Neutrophil (primary cell): ENCODE measurements at regions not wholly inside any gene's neighbourhood (a gene's known extent, or its start where the extent isn't known, plus 50 kb on each side); places are given as distances from the start of the nearest gene placed in this dataset.

Source experiments
- H3K27ac ChIP-seq: fragments of 200-600 bp; sonication (generic); 2 replicates; pipeline ENCODE4 v1.5.1; 2016; ENCODE audit warnings: mild to moderate bottlenecking, moderate library complexity
- H3K27me3 ChIP-seq: fragments of 200-600 bp; sonication (generic); 2 replicates; pipeline ENCODE4 v1.6.0; 2016; ENCODE audit warnings: mild to moderate bottlenecking
- H3K36me3 ChIP-seq: fragments of 200-600 bp; sonication (generic); 2 replicates; pipeline ENCODE4 v1.5.1; 2017
- H3K4me1 ChIP-seq, 2 experiments: fragments of 200-600 bp in 1 of 2; sonication (generic) in 1 of 2; 1 replicate in 1 of 2; 2 replicates in 1 of 2; pipeline versions ENCODE4 v1.5.1 to v1.6.1; 2013 to 2016; ENCODE audit warnings: low read depth in 1 of 2, low read length in 1 of 2, mild to moderate bottlenecking in 1 of 2, moderate library complexity in 1 of 2; ENCODE audit not compliant: control insufficient read depth in 1 of 2, insufficient read depth in 1 of 2
- H3K4me3 ChIP-seq, 2 experiments: fragments of 200-600 bp in 1 of 2; sonication (generic) in 1 of 2; 1 replicate in 1 of 2; 2 replicates in 1 of 2; pipeline ENCODE4 v1.5.1; 2013 to 2016; ENCODE audit warnings: low read depth in 1 of 2, low read length in 1 of 2, mild to moderate bottlenecking in 1 of 2, moderate library complexity in 1 of 2
- H3K9me3 ChIP-seq: fragments of 200-600 bp; sonication (generic); 2 replicates; pipeline ENCODE4 v1.5.1; 2016
- TF ChIP-seq, protein P1 (sequence below): fragments of 200-600 bp; sonication (generic); IDR thresholded peaks from 2 replicates; pipeline ENCODE4 v1.5.1; 2016; ENCODE audit warnings: antibody characterized with exemption

DNA sequence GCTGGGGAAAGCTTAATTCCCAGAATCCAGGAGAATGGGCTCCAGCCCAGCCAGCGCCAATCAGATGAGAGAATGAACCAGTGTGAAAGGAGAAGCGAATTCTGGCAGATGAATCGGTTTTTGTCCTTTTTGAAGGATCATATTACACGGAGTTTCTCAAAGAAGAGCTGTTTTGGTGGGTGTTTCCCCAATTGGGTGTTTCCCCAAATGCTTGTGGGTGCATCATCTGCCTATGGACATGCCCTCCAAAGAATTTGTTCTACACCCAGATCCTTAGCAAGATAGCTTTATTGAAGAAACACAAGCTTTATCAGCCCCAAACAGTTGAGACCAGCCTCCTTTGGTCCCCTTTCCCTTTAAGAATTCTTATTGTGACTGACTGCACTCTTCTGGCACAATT is 186.5 kb upstream of the GPR26 start:
- Histone ChIP-seq H3K4me3 (no peak overlapping the region), H3K27me3 (peaks cover 29% of the 10 kb centered on the region), H3K4me1 (no peaks in the 10 kb centered on the region), H3K36me3 (no peaks in the 10 kb centered on the region), H3K27ac (no peak overlapping the region), H3K9me3 (no peaks in the 10 kb centered on the region)
- TF ChIP-seq, protein P1, sequence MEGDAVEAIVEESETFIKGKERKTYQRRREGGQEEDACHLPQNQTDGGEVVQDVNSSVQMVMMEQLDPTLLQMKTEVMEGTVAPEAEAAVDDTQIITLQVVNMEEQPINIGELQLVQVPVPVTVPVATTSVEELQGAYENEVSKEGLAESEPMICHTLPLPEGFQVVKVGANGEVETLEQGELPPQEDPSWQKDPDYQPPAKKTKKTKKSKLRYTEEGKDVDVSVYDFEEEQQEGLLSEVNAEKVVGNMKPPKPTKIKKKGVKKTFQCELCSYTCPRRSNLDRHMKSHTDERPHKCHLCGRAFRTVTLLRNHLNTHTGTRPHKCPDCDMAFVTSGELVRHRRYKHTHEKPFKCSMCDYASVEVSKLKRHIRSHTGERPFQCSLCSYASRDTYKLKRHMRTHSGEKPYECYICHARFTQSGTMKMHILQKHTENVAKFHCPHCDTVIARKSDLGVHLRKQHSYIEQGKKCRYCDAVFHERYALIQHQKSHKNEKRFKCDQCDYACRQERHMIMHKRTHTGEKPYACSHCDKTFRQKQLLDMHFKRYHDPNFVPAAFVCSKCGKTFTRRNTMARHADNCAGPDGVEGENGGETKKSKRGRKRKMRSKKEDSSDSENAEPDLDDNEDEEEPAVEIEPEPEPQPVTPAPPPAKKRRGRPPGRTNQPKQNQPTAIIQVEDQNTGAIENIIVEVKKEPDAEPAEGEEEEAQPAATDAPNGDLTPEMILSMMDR = no peak

DNA sequence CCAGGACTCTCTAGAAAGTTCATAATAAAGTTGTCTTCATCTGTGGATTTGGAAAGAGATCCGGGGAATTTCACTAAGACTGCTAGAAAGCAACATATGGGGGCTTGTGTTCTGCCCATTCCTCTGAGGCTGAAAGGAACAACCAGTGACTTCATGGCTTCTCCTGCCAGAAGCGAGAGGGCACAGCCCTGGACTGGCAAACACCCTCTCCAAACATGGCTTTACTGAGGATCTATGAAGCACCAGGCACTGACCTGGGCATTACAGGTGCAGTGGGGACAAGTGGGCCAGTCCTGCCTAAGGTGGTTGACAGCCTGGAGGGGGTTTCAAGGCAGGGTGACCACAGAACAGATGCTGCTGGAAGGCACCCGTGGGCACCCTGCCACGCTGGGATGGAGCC is 185.8 kb upstream of the GPR26 start:
- TF ChIP-seq, protein P1 = no peak
- Histone ChIP-seq H3K27me3 (peaks cover 30% of the 10 kb centered on the region), H3K4me1 (no peaks in the 10 kb centered on the region), H3K36me3 (no peaks in the 10 kb centered on the region), H3K9me3 (no peaks in the 10 kb centered on the region), H3K27ac (no peak overlapping the region), H3K4me3 (no peak overlapping the region)

DNA sequence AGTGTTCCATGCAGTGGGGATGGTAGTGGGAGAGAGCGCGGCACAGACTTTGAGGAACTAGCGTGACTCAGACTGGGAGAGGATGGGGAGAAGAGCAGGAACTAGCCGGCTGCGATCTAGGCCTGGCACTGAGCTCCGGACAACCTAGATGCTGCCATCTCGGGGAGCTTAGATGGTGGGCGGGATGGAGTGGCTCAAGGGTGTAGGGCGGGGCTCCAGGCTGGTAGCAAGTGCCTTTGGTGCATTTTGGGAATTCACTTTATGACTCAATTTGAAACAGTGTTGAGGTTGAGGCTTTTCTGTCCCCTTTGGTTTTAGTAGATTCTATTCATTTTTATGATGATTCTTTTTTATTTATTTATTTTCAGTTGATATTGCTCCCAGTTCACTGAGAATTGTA is 185.3 kb upstream of the GPR26 start:
- Histone ChIP-seq H3K36me3 (no peaks in the 10 kb centered on the region), H3K27me3 (peaks cover 28% of the 10 kb centered on the region)

DNA sequence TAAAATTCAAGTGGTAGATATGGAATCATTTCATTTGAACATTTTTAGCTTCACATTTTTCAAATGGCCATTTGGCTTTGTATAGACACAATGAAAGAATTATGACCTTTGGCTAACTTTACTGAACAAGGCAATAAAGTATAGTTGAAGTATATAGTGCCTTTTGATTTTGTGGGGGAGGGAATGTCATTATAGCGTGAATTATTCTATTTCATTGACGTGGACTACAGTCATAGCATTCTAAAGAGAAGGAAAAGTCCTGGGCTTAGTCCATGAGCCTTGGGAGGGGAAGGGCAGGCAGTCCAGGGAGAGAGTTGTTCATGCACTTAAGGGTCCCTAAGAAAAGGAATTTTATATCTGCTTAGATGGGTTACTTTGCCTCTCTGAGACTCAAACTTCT is 181.4 kb upstream of the GPR26 start:
- peaks cover 54% of the 10 kb centered on the region for H3K27me3 ChIP-seq
- H3K4me1 ChIP-seq = no peaks in the 10 kb centered on the region
- no peak overlapping the region for H3K27ac ChIP-seq
- no peak overlapping the region for H3K4me3 ChIP-seq
- H3K36me3 ChIP-seq = no peaks in the 10 kb centered on the region
- TF ChIP-seq, protein P1 = no peak
- no peaks in the 10 kb centered on the region for H3K9me3 ChIP-seq

More for the DNA sequence above, 185.3 kb upstream of the GPR26 start:
- Histone ChIP-seq H3K27ac (no peak overlapping the region), H3K9me3 (no peaks in the 10 kb centered on the region), H3K4me1 (no peaks in the 10 kb centered on the region), H3K4me3 (no peak overlapping the region)
- TF ChIP-seq, protein P1 = no peak

DNA sequence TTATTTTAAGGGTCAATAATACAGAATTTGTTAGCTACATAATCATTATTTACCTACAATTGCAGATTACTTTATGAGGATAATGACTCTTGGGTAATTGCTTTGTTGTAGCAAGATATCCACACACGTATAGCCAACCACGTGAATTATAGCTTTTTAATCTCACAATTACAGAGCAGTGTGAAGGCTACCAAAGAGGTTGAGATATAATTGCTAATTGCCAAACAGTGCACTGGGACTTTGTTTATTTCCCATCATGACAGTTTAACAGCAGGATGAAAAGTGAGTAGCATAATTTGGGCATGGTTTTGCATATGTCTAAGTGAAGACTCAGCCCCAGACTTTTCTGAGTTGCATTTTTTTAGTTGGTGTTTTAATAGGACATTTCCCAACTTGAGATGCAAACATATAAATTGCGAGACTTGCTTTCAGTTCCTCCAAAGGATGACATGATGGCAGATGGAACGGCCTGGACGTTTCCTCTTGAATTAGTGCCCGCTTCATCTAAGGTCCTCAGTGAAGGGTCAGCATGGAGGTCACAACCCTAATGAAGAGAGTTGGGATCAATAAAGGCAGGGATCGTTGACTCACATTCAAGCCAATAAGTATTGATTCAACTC is 180.7 kb upstream of the GPR26 start:
- Histone ChIP-seq H3K9me3 (no peaks in the 10 kb centered on the region), H3K4me1 (no peaks in the 10 kb centered on the region), H3K27me3 (peaks cover 61% of the 10 kb centered on the region), H3K4me3 (no peak overlapping the region), H3K27ac (no peak overlapping the region), H3K36me3 (no peaks in the 10 kb centered on the region)
- TF ChIP-seq, protein P1 = no peak
